GM06990 (cell line): ENCODE measurements at regions not wholly inside any gene's neighbourhood (a gene's known extent, or its start where the extent isn't known, plus 50 kb on each side); places are given as distances from the start of the nearest gene placed in this dataset.

Experiments
- DNase-seq: peaks from one replicate; pipeline ENCODE4 v3.0.0-alpha.2; 2011; ENCODE audit not compliant: insufficient read length; ENCODE audit errors: extremely low read depth
- H3K27me3 ChIP-seq: replicated peaks from 2 replicates; pipeline ENCODE4 v1.6.0; 2011; ENCODE audit warnings: low read length; ENCODE audit not compliant: control insufficient read depth, insufficient read depth
- H3K36me3 ChIP-seq: 2 replicates; pipeline ENCODE4 v1.5.1; 2011; ENCODE audit warnings: low read length; ENCODE audit not compliant: control insufficient read depth, insufficient read depth
- H3K4me3 ChIP-seq: replicated peaks from 2 replicates; pipeline ENCODE4 v1.5.1; 2011; ENCODE audit warnings: low read depth, mild to moderate bottlenecking, control low read depth, low read length
- CTCF ChIP-seq: IDR thresholded peaks from 2 replicates; pipeline ENCODE4 v1.5.1; 2011; ENCODE audit warnings: low read length, control low read depth, mild to moderate bottlenecking, inconsistent platforms; ENCODE audit not compliant: insufficient read depth, poor library complexity, severe bottlenecking

- H3K36me3 ChIP-seq, result no peaks in the 10 kb centered on the region
- no peak for TF ChIP-seq CTCF
- H3K27me3 ChIP-seq, result no peaks in the 10 kb centered on the region; the same call in 1 of the 2 replicates
- H3K4me3 ChIP-seq, result no peak overlapping the region
- no peak for DNase-seq
These were observed 130.4 kb upstream of the GDF10 start for GRCh38 chr10:47169581-47169980.

DNA sequence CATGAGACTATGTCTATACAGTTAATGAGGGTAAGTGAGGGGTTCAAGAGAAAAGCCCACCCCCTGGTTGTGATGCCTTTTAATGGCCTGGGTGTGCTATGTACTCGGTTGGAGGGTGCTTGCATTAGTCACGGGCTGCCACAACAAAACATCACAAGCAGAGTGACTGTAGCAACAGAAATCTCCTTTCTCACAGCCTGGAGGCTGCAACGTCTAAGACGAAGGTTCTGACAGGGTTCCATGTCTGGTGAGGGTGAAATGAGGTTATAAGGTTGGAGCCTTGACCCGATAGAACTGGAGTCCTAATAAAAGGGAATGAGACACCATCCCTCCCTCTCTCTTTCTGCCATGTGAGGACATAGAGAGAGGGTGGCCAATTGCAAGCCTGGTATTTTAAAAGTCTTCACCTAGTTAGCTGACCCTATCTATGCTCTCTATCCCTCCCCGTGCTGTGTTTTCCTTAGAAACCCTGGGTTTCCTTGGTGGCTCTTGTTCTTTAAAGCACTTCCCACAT lies 126.0 kb upstream of the GDF10 start:
- no peaks in the 10 kb centered on the region for H3K36me3 ChIP-seq
- no peak overlapping the region for H3K4me3 ChIP-seq
- no peaks in the 10 kb centered on the region; the same call in 1 of the 2 replicates for H3K27me3 ChIP-seq
- no peak for TF ChIP-seq CTCF
- no peak for DNase-seq

DNA sequence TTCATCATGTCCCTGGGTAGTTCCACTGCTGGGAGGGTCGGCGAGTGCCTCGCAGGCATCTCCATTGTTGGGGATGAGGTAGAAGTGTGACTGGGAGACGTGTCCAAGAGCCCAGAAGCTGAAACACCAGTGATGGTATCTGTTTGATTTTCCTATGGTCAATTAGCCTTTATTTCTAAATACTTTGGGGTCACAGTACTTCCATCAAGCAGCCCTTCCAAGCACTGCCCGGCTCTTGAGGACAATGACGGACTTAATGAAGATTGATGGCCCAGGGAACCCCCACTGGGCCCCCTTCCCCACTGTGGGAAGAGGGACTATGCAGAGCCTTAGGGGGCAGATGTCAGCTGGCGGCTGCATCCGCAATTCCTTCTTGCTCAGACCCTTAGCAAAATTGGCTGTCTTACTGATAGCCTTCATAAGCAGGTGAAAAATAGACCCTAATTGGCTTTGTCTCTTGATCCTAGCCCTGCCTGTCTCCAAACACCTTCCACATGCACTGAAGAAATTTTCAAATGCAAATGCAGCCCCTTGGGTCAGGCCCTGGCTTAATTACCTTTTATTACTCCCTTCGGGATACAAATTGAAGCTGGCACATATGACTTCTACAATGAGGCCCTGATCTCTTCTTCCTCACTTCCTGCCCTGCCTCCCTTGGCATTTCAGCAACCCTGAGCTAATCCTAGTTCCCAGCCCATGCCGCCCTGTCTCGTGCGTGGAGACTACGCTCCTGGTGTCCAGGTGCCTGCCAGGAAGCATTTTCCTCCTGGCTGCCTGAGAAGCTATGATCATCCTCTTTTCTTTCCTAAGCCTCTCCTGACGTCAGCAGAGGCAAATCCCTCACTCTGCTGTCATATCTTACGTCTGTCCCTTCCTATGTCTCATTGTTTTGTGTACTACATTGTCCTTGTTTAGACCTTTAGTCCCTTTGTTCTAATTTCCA lies 124.5 kb upstream of the GDF10 start:
- no peak for TF ChIP-seq CTCF
- H3K4me3 ChIP-seq, result no peak overlapping the region
- H3K27me3 ChIP-seq, result no peaks in the 10 kb centered on the region; the same call in 1 of the 2 replicates
- H3K36me3 ChIP-seq, result no peaks in the 10 kb centered on the region
- no peak for DNase-seq

DNA sequence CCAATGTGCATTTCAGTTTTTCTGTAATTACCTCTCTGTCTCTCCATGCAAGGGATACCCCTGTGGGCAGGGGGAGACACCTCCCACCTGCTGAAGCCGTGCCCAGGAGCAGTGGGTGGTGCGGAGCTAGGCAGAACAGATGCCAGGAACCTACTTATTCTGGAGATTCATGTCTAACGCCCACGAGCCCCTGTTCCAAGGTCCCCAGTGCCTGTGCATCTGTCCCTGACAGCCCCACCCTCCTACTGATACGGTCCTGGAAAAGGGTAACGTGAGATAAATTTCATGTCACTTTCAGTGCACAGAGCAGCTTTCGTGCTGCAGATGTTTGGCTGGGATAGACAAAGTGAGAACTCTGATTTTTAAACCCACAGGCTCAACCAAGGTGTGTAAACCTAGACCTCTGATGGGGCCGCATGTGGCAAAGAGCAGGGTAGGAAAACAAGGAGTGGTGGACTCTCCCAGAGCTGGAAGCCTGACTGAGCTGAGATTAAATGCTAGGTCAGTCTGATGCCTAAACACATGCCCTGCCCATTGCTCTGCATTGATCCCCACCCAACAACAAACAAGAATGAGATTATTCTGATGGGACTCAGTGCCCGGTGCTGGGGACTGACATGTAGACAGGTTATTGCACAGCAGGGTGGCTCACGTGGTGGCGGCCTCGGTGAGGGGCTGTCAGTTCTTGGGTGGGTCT lies 123.6 kb upstream of the GDF10 start:
- Histone ChIP-seq H3K4me3 (no peak overlapping the region), H3K36me3 (no peaks in the 10 kb centered on the region), H3K27me3 (no peaks in the 10 kb centered on the region; the same call in 1 of the 2 replicates)
- no peak for TF ChIP-seq CTCF
- no peak for DNase-seq

GRCh38 chr10:47176903-47177868 lies 122.8 kb upstream of the GDF10 start:
- H3K4me3 ChIP-seq, result no peak overlapping the region
- H3K27me3 ChIP-seq, result no peaks in the 10 kb centered on the region; the same call in 1 of the 2 replicates
- TF ChIP-seq CTCF, result no peak
- no peaks in the 10 kb centered on the region for H3K36me3 ChIP-seq
- no peak for DNase-seq
